ENCODE measurements at regions not wholly inside any gene's neighbourhood (a gene's known extent, or its start where the extent isn't known, plus 50 kb on each side); places are given as distances from the start of the nearest gene placed in this dataset.

GRCh38 chr9:107163370-107163769 lies 119.7 kb upstream of the RAD23B start:
- DNase-seq = no peak

DNA sequence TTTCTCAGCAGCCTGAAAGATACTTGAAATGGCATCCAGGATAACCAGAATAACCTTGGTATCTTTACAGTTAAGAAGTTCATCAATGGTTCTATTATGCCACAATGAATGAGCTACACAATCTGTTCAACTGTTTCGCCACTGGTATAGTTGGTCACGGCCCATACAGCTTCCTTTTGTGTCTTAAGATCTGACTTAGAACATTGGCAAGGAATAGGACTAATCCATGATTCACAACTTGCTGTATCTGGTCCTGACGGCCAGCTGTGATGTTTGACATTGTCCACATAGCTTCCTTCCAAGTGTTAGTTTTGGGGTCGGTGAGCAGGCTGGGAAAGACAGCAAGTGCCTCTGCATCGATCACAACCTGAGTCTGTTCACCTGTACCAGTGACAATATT lies 113.3 kb upstream of the RAD23B start:
- DNase-seq = no peak

DNA sequence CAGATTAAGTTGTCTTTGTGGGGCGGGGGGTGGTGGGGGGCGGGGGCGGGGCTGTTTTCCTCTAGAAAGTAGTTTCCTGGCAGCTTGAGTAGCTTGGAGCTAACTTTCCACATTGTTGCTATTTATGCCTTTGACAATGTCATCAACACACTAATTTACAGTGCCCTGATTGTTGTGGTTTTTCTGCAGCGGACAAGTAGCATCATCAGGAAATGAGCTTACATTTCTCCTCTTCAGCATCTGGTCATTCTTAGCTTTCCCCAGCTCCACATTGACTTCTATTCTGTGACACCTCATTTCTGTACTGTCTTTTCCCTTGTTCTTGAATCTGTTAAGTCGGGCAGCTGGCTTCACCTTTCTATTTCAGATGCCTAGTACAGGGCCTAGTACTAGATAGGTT lies 112.3 kb upstream of the RAD23B start:
- no peak for DNase-seq

DNA sequence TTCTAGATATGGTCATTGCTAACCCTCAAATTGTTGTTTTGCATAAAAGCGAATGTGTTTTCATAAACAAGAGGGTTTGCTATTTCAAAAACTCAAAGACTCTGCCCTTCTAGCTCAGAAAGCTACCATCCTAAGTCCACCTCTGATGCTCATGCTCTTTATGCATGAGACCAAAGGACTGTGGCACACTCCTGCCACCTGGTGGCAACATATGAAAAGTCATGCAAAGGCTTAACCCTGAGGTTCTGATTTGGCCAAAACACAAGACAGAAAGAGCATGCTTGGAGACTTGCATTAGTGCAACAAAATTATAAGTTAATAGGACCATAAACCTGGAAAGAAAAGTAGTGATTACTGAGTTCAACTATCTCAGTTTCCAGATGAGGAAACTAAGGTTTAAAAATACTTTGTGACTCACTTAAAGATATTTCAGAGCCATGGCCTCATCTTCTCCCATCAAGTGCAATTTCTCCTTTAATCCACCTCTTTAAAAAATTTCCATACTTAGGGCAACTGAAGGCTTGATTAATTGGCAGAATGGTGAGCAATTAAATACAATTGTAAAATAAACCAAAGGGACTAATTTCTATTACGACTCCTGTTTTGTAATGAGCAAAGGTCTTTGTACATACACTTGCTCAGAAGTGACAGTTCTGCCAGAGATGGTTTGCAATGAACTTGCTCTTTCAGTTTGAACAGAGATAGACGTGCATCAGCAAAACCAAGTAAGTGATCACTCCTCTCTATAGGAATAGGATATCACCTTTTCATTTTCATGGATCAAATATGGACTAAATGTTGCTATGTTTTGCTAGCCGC lies 110.7 kb upstream of the RAD23B start:
- peak; percentile 90 for DNase-seq

GRCh38 chr9:107172979-107173347 lies 110.1 kb upstream of the RAD23B start:
- no peak for DNase-seq

GRCh38 chr9:107173422-107174180 lies 109.5 kb upstream of the RAD23B start:
- no peak for DNase-seq

DNA sequence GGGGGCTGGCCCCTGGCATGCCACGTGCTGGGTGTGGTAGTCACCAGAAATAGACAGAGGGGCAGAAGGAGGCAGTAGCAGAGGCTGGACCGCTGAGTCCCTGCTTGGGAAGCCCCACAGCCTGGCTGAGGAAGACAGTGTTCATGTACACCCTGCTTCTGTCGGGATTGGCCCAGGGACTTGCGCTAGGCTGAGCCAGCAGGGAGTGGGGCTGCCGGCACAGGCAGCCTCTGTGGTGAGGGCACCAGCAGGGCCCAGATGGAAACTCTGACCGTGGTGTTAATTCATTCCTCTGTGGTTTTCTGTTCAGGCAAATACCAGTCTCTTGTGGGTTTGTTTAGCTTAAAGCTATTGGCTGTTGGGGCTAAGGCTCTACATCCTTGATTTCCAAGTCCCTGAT lies 108.6 kb upstream of the RAD23B start:
- no peak for DNase-seq

DNA sequence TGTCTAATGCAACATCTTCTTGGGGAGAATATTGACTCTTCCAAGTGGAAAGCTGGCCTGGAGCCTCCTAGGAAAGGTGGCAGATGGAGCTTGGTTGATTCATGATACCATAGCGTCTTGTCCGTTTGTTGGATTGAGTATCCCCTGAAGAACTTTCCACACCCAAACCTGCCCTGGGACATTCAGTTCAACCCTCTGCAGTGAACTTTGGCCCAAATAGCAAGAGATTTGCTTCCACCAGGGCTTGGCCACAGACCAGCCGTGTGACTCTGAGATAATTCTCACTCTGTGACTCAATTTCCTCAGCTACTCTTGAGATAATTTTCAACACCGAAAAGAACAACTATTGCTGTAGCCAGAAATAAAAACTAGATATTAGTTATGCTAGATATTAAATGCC lies 108.0 kb upstream of the RAD23B start:
- no peak for DNase-seq

DNA sequence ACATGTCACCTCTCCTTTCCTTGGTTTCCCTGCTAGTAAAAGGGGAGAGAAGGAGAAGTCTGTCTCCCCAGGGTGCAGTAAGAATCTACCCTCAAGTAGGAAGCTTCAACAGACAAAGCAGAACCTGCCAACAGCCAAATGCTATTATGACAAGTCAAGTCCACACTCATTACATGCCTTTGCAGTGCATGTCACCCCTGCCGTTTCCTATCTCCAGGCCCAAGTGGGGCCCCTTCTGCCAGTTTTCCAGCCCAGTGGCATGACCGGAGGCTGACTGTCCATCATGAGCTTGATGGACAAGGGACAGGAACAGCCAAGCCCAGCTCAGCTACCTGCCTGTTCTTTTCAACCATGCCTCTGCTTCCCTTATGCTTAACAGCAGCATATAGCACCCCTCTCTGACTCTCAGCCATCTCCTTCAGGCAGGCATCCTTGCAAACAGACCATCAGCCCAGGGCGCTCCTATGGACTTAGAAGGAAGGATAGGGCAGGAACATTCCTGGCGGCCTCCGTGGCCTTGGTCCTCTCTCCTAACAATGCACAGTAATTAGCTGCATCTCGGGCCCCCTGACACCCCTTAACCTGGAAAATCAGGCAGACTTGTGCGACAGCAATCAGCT lies 107.2 kb upstream of the RAD23B start:
- no peak for DNase-seq

DNA sequence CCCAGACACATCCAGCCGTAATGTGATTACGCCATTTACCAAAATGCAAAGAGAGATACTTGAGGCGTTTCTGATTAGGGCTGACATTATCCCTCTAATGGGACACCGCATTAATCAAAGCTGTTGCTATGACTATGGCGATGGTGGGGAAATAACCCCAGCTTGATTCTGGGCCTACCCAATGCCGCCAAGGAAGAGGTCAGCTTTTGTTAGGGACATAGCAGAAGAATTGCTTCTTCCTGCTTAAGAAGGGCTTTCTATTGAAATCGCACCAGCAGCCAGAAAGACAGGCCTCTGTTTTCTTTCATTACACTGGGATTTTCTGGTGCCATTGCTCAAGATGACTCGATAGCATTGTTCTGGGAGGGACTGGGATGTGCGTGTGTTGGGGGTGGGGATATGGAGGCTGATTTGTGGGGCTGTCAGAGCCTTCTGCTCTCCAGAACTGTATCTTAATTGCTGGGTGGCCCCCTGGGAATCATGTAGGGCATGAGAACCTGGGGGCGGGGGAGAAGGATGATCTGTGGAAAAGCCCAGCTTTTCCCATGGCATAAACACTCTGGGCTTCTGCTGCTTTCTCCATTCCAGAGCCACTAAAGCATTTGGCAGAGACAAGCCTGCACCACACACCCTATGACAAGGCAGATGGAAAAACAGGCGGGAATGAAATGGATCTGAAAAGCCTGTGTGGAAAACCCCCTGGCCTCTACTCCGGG lies 106.5 kb upstream of the RAD23B start:
- DNase-seq = peak; percentile 62

GRCh38 chr9:107177243-107177839 lies 105.7 kb upstream of the RAD23B start:
- DNase-seq = no peak

DNA sequence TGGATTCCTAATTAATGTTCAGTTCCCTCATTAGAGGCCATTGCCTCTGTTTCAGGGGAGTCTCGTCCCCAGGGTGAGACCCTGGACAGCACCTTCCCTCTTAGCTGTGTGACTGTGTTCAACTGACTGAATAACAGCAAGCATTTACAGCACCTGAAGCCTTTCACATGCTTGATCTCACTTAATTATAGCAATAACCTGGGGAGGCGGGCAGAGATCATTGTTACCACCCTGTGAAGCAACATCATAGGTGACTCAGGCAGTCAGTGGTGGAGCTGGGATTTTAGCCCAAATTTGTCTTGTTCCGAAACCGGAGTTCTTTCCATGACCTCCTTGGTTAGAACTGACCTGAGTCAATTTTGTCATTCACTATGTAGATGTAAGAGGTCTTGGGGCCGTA lies 105.2 kb upstream of the RAD23B start:
- DNase-seq = no peak

DNA sequence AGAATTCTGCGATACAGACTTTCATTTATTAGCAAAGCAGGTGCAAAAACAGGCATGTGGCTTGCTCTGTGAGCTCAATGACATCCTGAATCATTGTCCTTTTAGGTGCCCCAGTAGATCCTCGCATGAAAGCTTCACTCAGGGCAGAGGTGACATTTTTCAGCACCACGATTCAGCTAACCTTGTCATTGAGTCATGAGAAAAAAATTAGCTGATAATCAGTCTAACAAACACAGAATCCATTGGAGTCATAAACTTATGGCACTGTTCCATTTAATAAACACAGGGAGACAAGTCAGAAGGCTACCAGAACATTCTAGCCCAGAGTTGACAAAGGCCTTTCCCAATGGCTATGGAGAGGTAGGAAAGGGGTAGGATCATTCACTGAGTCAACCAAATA lies 104.8 kb upstream of the RAD23B start:
- DNase-seq = no peak

GRCh38 chr9:107180206-107180605 lies 102.9 kb upstream of the RAD23B start:
- DNase-seq = no peak

- DNase-seq = no peak
Measured at GRCh38 chr9:107183176-107183575, 99.9 kb upstream of the RAD23B start.

GRCh38 chr9:107188376-107188775 lies 94.7 kb upstream of the RAD23B start:
- no peak for DNase-seq

- DNase-seq = no peak
Measured at GRCh38 chr9:107190061-107190935, 92.8 kb upstream of the RAD23B start.

DNA sequence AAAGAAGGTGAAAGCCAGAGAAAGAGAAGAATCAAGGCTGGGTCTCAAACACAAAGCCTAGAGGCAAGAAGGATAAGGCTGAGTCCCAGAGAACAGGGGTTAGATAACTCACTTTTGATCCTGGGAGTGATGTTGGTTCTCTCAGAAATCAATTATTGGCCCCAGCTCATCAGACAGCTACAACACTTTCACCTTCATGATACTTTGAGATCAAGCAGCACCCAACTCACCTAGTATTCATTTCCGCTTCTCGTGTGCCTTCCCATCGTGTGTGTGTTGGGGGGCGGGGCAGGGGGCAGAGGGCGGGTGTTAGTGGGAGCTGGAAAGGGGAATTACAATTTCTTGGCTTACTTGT lies 92.2 kb upstream of the RAD23B start:
- no peak for DNase-seq

GRCh38 chr9:107193251-107193650 lies 89.8 kb upstream of the RAD23B start:
- DNase-seq = no peak

DNA sequence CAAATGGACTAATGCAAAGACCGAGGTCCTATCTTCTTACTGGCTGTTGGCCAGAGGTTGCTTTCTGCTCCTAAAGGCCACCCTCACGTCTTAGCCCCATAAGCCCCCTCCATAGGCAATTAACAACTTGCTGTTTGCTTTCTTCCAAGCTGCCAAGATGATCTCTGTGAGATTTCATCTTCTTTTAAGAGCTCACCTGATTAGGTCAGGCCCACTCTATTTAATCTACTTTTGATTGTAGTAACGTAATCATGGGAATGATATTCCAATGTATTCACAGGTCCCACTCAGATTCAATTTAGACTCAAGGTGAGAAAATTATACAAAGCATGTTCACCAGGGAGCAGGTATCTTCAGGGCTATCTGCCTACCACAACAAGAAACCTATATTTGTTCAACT lies 84.4 kb upstream of the RAD23B start:
- no peak for DNase-seq

GRCh38 chr9:107208121-107208520 lies 75.0 kb upstream of the RAD23B start:
- no peak for DNase-seq
